Astrocyte of the cerebellum (primary cell): ENCODE measurements at regions not wholly inside any gene's neighbourhood (a gene's known extent, or its start where the extent isn't known, plus 50 kb on each side); places are given as distances from the start of the nearest gene placed in this dataset.

ENCODE experiments used
- DNase-seq: peaks from one replicate; pipeline ENCODE4 v3.0.0-alpha.2; 2011; ENCODE audit warnings: low read depth
- H3K4me3 ChIP-seq: 2 replicates; pipeline ENCODE4 v1.5.1; 2011; ENCODE audit warnings: mild to moderate bottlenecking, low read depth, low read length, moderate library complexity
- CTCF ChIP-seq: IDR thresholded peaks from 2 replicates; pipeline ENCODE4 v1.5.1; 2012; ENCODE audit warnings: low read length, low read depth, moderate library complexity, mild to moderate bottlenecking; ENCODE audit errors: missing control alignments
- in situ Hi-C: cut with HindIII; loops from 2 replicates; pipeline ENCODE4 v1.10.0; 2017; ENCODE audit warnings: low sequenced_read_pairs

GRCh38 chr3:193928354-193929209 is 207.4 kb upstream of the HES1 start:
- no peak for TF ChIP-seq CTCF
- no peak for DNase-seq
- in situ Hi-C loops: no loop called here
- H3K4me3 ChIP-seq: no peak overlapping the region

- no peak for DNase-seq
- in situ Hi-C loops: no loop called here
- no peak for TF ChIP-seq CTCF
- no peak overlapping the region for H3K4me3 ChIP-seq
Observed at GRCh38 chr3:193929373-193929772, 206.6 kb upstream of the HES1 start.

- DNase-seq: no peak
- TF ChIP-seq CTCF: no peak
- no peak overlapping the region for H3K4me3 ChIP-seq
- in situ Hi-C loops: no loop called here
Observed at GRCh38 chr3:193929921-193930646, 205.9 kb upstream of the HES1 start.

- no peak for DNase-seq
- TF ChIP-seq CTCF: no peak
- in situ Hi-C loops: no loop called here
- no peak overlapping the region for H3K4me3 ChIP-seq
Observed at GRCh38 chr3:193932136-193932535, 203.8 kb upstream of the HES1 start.

- no peak overlapping the region for H3K4me3 ChIP-seq
- in situ Hi-C loops: no loop called here
- no peak for TF ChIP-seq CTCF
- DNase-seq: no peak
Observed at GRCh38 chr3:193932576-193932975, 203.4 kb upstream of the HES1 start.

- in situ Hi-C loops: no loop called here
- no peak for TF ChIP-seq CTCF
- no peak for DNase-seq
- H3K4me3 ChIP-seq: no peak overlapping the region
Observed at GRCh38 chr3:193933451-193933850, 202.5 kb upstream of the HES1 start.
